GM23338 (cell line): ENCODE measurements at regions not wholly inside any gene's neighbourhood (a gene's known extent, or its start where the extent isn't known, plus 50 kb on each side); places are given as distances from the start of the nearest gene placed in this dataset.

Experiments
- CREB1 ChIP-seq: fragments of 250-450 bp; sonication (Bioruptor Pico); IDR thresholded peaks from 2 replicates; pipeline ENCODE4 v1.5.0; 2020; ENCODE audit warnings: low read depth, mild to moderate bottlenecking, moderate library complexity
- CTCF ChIP-seq, 2 experiments: fragments of 200-600 bp in 1 of 2; sonication (generic) in 1 of 2; conservative IDR thresholded peaks; 2 replicates each; pipeline versions ENCODE4 v1.5.1 to v1.6.1; 2016 to 2017; ENCODE audit warnings: antibody characterized with exemption in 2 of 2, low read depth in 2 of 2, mild to moderate bottlenecking in 2 of 2, moderate library complexity in 1 of 2
- EZH2 ChIP-seq: fragments of 200-600 bp; sonication (generic); IDR thresholded peaks from one replicate; pipeline ENCODE4 v1.8.0; 2017; ENCODE audit warnings: antibody characterized with exemption, mild to moderate bottlenecking, low read depth; ENCODE audit not compliant: unreplicated experiment
- EZH2phosphoT487 ChIP-seq: fragments of 200-600 bp; sonication (generic); IDR thresholded peaks from one replicate; pipeline ENCODE4 v1.8.1; 2018; ENCODE audit warnings: antibody characterized with exemption; ENCODE audit not compliant: unreplicated experiment
- JUNB ChIP-seq: IDR thresholded peaks from one replicate; pipeline ENCODE4 v1.6.1; 2016; ENCODE audit warnings: antibody characterized with exemption; ENCODE audit not compliant: unreplicated experiment
- POLR2AphosphoS5 ChIP-seq: IDR thresholded peaks from 2 replicates; pipeline ENCODE4 v1.6.1; 2016; ENCODE audit warnings: antibody characterized with exemption, low read depth
- STAT1 ChIP-seq: IDR thresholded peaks from one replicate; pipeline ENCODE4 v1.6.1; 2016; ENCODE audit warnings: antibody characterized with exemption; ENCODE audit not compliant: unreplicated experiment
- ZNF114 ChIP-seq: fragments of 250-450 bp; sonication (Bioruptor Pico); IDR thresholded peaks from 2 replicates; pipeline ENCODE4 v1.5.0; 2020; ENCODE audit warnings: mild to moderate bottlenecking, moderate library complexity
- TF ChIP-seq, protein P1 (sequence below): IDR thresholded peaks from one replicate; pipeline ENCODE4 v1.6.1; 2018; ENCODE audit warnings: antibody characterized with exemption; ENCODE audit not compliant: unreplicated experiment
- TF ChIP-seq, protein P2 (sequence below): IDR thresholded peaks from 2 replicates; pipeline ENCODE4 v1.6.1; 2016; ENCODE audit warnings: antibody characterized with exemption

DNA sequence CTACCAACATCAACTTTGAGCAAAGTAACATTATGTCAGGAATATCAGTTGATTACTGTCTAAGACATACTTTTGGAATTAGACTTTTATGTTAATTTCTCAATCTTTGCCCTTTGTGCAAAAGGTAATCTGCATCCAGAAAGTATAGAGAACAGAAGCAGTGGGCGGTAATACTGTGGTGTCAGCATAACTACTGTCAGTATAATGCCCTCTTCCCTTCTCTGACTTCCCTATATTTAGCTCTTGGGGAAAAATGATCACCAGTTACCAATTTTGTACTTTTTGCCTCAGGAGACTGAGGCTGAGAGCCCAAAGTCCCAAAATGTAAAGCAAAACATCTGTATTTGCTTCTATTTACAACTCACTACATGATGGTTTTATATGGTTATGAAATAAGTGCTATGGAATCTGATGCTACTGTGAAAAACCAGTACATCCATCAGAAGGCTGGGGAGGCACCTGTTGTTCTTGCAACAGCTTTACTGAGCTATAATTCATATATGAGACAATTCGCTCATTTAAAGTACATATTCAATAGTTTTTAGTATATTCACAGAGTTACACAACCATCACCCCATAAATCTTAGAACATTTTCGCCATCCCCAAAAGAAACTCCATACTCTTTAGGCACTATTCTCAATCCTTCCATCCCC lies 51.3 kb upstream of the CD302 start:
- TF ChIP-seq POLR2AphosphoS5 (no peak), CTCF (conservative IDR thresholded peaks at IDR 0.05; ENCODE audit: low read depth in 2 of 2) (no peak), EZH2 (no peak), EZH2phosphoT487 (no peak), CREB1 (no peak), ZNF114 (CRISPR knock-in tag) (no peak), JUNB (no peak), STAT1 (no peak)
- TF ChIP-seq, protein P1, sequence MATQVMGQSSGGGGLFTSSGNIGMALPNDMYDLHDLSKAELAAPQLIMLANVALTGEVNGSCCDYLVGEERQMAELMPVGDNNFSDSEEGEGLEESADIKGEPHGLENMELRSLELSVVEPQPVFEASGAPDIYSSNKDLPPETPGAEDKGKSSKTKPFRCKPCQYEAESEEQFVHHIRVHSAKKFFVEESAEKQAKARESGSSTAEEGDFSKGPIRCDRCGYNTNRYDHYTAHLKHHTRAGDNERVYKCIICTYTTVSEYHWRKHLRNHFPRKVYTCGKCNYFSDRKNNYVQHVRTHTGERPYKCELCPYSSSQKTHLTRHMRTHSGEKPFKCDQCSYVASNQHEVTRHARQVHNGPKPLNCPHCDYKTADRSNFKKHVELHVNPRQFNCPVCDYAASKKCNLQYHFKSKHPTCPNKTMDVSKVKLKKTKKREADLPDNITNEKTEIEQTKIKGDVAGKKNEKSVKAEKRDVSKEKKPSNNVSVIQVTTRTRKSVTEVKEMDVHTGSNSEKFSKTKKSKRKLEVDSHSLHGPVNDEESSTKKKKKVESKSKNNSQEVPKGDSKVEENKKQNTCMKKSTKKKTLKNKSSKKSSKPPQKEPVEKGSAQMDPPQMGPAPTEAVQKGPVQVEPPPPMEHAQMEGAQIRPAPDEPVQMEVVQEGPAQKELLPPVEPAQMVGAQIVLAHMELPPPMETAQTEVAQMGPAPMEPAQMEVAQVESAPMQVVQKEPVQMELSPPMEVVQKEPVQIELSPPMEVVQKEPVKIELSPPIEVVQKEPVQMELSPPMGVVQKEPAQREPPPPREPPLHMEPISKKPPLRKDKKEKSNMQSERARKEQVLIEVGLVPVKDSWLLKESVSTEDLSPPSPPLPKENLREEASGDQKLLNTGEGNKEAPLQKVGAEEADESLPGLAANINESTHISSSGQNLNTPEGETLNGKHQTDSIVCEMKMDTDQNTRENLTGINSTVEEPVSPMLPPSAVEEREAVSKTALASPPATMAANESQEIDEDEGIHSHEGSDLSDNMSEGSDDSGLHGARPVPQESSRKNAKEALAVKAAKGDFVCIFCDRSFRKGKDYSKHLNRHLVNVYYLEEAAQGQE: no peak
- TF ChIP-seq, protein P2, sequence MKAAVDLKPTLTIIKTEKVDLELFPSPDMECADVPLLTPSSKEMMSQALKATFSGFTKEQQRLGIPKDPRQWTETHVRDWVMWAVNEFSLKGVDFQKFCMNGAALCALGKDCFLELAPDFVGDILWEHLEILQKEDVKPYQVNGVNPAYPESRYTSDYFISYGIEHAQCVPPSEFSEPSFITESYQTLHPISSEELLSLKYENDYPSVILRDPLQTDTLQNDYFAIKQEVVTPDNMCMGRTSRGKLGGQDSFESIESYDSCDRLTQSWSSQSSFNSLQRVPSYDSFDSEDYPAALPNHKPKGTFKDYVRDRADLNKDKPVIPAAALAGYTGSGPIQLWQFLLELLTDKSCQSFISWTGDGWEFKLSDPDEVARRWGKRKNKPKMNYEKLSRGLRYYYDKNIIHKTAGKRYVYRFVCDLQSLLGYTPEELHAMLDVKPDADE: no peak
